H1 (cell line): ENCODE measurements at regions not wholly inside any gene's neighbourhood (a gene's known extent, or its start where the extent isn't known, plus 50 kb on each side); places are given as distances from the start of the nearest gene placed in this dataset.

Experiments used
- ATF3 ChIP-seq: IDR thresholded peaks from 2 replicates; pipeline ENCODE4 v1.6.1; 2011; ENCODE audit warnings: low read depth, mild to moderate bottlenecking, low read length; ENCODE audit not compliant: insufficient read depth
- CBX8 ChIP-seq: fragments of 300-800, 300-1000 bp; sonication (generic); IDR thresholded peaks from 2 replicates; pipeline ENCODE4 v1.7.1; 2016; ENCODE audit warnings: low read depth, low read length, borderline replicate concordance
- CHD1 ChIP-seq: IDR thresholded peaks from 2 replicates; pipeline ENCODE4 v1.6.1; 2012; ENCODE audit warnings: low read depth, low read length, improper control_type of control experiment
- CREB1 ChIP-seq: IDR thresholded peaks from 2 replicates; pipeline ENCODE4 v1.6.1; 2012; ENCODE audit warnings: inconsistent platforms
- CTCF ChIP-seq, 3 experiments: IDR thresholded peaks; 1 replicate in 2 of 3; 2 replicates in 1 of 3; pipeline versions ENCODE4 v1.5.1 to v1.6.1; 2011; ENCODE audit warnings: low read length in 3 of 3, mild to moderate bottlenecking in 3 of 3, inconsistent platforms in 2 of 3, low read depth in 1 of 3, moderate library complexity in 1 of 3; ENCODE audit not compliant: insufficient read depth in 1 of 3; ENCODE audit errors: control extremely low read depth in 1 of 3
- FOSL1 ChIP-seq: IDR thresholded peaks from 2 replicates; pipeline ENCODE4 v1.6.1; 2011; ENCODE audit warnings: mild to moderate bottlenecking, low read depth, low read length, moderate library complexity; ENCODE audit not compliant: insufficient read depth
- HDAC6 ChIP-seq: IDR thresholded peaks from one replicate; pipeline ENCODE4 v1.7.1; 2012; ENCODE audit warnings: low read depth, mild to moderate bottlenecking, inconsistent platforms, low read length, moderate library complexity
- POLR2A ChIP-seq, 2 experiments: IDR thresholded peaks; 1 replicate in 1 of 2; 2 replicates in 1 of 2; pipeline ENCODE4 v1.6.1; 2011; ENCODE audit warnings: low read depth in 2 of 2, low read length in 2 of 2, mild to moderate bottlenecking in 2 of 2; ENCODE audit errors: control extremely low read depth in 1 of 2
- POLR2AphosphoS5 ChIP-seq: IDR thresholded peaks from 2 replicates; pipeline ENCODE4 v1.6.1; 2011; ENCODE audit warnings: low read depth, low read length

GRCh38 chr16:76195648-76196047 lies 81.6 kb upstream of the CNTNAP4 start:
- TF ChIP-seq CTCF (IDR thresholded peaks at IDR 0.05; ENCODE audit: control extremely low read depth in 1 of 3, insufficient read depth in 1 of 3, low read depth in 1 of 3, low read length in 3 of 3) (no peak), POLR2AphosphoS5 (no peak), POLR2A (IDR thresholded peaks at IDR 0.05; ENCODE audit: control extremely low read depth in 1 of 2, low read depth in 2 of 2, low read length in 2 of 2) (no peak), HDAC6 (no peak), ATF3 (no peak), CREB1 (no peak), CHD1 (no peak), FOSL1 (no peak), CBX8 (no peak)
